HFFc6 (cell line): ENCODE measurements at regions not wholly inside any gene's neighbourhood (a gene's known extent, or its start where the extent isn't known, plus 50 kb on each side); places are given as distances from the start of the nearest gene placed in this dataset.
"Not testable (repeated sequence)": the region's sequence is repeated elsewhere in the genome, so short reads cannot be mapped to it uniquely, and the experiment has no call there.

Experiments
- DNase-seq: peaks from one replicate; pipeline ENCODE4 v3.0.0-alpha.2; 2018
- H3K27ac Mint-ChIP-seq: 2 replicates; pipeline ENCODE4 v1.8.0; 2020; ENCODE audit warnings: mild to moderate bottlenecking, mixed read lengths
- H3K27me3 Mint-ChIP-seq: 2 replicates; pipeline ENCODE4 v1.8.0; 2021; ENCODE audit warnings: mild to moderate bottlenecking, moderate library complexity, mixed read lengths; ENCODE audit not compliant: insufficient read depth
- H3K36me3 Mint-ChIP-seq: 2 replicates; pipeline ENCODE4 v1.8.0; 2021; ENCODE audit warnings: low read depth, mixed read lengths
- H3K4me1 Mint-ChIP-seq: 2 replicates; pipeline ENCODE4 v1.8.0; 2020; ENCODE audit warnings: low read depth, mixed read lengths
- H3K4me3 Mint-ChIP-seq: 2 replicates; pipeline ENCODE4 v1.8.0; 2020; ENCODE audit warnings: mild to moderate bottlenecking, moderate library complexity, mixed read lengths
- H3K9me3 Mint-ChIP-seq: 2 replicates; pipeline ENCODE4 v1.8.0; 2020; ENCODE audit warnings: mild to moderate bottlenecking, mixed read lengths
- TF ChIP-seq, protein P1 (sequence below): fragments of 200-600 bp; sonication (generic); IDR thresholded peaks from 2 replicates; pipeline ENCODE4 v1.5.0; 2021; ENCODE audit warnings: antibody characterized with exemption, mild to moderate bottlenecking

DNA sequence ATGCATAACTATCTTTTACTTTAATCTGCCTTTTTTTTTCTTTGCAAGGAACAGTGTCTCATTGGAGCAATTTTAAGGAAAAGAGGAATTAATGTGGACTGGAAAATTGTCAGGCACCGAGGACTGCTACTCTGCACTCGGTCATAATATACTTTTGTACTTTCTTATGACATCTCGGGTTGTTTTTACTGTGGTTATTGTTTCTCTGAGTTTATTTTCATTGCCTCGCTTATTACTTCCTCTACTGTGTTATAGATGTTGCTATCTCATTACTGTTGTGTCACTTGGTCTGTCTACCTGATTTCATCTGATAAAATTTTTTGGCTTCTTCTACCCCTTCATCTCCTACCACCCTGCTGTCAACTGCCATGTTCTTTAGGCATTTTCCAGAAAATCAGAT lies 213.5 kb upstream of the POU1F1 start:
- H3K36me3 Mint-ChIP-seq: no peaks in the 10 kb centered on the region
- TF ChIP-seq, protein P1, sequence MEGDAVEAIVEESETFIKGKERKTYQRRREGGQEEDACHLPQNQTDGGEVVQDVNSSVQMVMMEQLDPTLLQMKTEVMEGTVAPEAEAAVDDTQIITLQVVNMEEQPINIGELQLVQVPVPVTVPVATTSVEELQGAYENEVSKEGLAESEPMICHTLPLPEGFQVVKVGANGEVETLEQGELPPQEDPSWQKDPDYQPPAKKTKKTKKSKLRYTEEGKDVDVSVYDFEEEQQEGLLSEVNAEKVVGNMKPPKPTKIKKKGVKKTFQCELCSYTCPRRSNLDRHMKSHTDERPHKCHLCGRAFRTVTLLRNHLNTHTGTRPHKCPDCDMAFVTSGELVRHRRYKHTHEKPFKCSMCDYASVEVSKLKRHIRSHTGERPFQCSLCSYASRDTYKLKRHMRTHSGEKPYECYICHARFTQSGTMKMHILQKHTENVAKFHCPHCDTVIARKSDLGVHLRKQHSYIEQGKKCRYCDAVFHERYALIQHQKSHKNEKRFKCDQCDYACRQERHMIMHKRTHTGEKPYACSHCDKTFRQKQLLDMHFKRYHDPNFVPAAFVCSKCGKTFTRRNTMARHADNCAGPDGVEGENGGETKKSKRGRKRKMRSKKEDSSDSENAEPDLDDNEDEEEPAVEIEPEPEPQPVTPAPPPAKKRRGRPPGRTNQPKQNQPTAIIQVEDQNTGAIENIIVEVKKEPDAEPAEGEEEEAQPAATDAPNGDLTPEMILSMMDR: no peak
- H3K27me3 Mint-ChIP-seq: peaks cover 5% of the 10 kb centered on the region; the same call in 1 of the 2 replicates
- no peaks in the 10 kb centered on the region for H3K9me3 Mint-ChIP-seq
- no peaks in the 10 kb centered on the region; the same call in 1 of the 2 replicates for H3K4me1 Mint-ChIP-seq
- no peak overlapping the region for H3K27ac Mint-ChIP-seq
- DNase-seq: no peak
- no peak overlapping the region; the same call in 1 of the 2 replicates for H3K4me3 Mint-ChIP-seq

DNA sequence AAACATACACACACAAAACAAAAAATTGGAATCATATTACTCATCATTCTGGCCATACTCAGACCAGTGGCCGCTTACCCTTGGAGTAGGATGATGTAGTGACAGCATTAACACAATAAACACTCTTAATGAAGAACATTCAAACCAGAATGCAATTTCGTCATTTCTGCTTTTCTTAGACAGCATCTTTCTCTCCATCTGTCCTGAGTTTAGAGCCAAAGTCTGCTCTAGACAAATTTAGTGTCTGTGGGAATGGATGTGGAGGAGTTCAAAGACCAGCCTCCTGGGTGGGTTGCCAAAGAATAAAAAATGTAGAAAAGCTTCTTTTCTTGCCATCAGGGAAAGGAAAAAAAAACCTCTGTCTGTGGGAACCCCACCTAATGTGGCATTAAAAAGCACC lies 212.4 kb upstream of the POU1F1 start:
- Mint-ChIP-seq H3K27me3 (peaks cover 6% of the 10 kb centered on the region; the same call in 1 of the 2 replicates), H3K9me3 (no peaks in the 10 kb centered on the region), H3K4me3 (no peak overlapping the region), H3K27ac (no peak overlapping the region), H3K36me3 (no peaks in the 10 kb centered on the region), H3K4me1 (no peaks in the 10 kb centered on the region; the same call in 1 of the 2 replicates)
- TF ChIP-seq, protein P1: no peak
- no peak for DNase-seq

- H3K4me1 Mint-ChIP-seq, H3K27me3 Mint-ChIP-seq, H3K36me3 Mint-ChIP-seq, DNase-seq, H3K27ac Mint-ChIP-seq, H3K9me3 Mint-ChIP-seq, H3K4me3 Mint-ChIP-seq: not testable (repeated sequence)
Observed at GRCh38 chr3:87486635-87487034, 210.3 kb upstream of the POU1F1 start.

DNA sequence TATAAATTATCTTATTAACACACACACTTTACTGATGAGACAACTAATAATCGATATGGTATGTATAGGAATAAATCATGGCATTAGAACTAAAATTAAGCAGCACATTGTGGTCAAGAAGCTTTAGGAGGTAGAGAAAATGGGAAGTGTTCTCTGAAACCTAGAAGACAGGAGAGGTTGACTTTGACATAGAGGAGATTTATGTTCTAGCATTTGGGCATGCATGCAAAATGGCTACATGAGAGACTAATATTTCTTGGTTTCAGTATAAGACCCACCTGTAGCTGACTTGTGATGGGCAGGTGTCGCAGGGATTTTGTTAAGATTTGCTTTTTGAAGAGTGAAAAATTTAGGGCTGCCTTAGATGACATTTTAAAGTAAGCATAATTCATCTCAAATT lies 209.7 kb upstream of the POU1F1 start:
- TF ChIP-seq, protein P1: no peak
- H3K9me3 Mint-ChIP-seq: no peaks in the 10 kb centered on the region
- peaks cover 4% of the 10 kb centered on the region; the same call in 1 of the 2 replicates for H3K27me3 Mint-ChIP-seq
- H3K4me1 Mint-ChIP-seq: no peaks in the 10 kb centered on the region; the same call in 1 of the 2 replicates
- no peak overlapping the region for H3K27ac Mint-ChIP-seq
- no peak overlapping the region for H3K4me3 Mint-ChIP-seq
- no peak for DNase-seq
- no peaks in the 10 kb centered on the region for H3K36me3 Mint-ChIP-seq

DNA sequence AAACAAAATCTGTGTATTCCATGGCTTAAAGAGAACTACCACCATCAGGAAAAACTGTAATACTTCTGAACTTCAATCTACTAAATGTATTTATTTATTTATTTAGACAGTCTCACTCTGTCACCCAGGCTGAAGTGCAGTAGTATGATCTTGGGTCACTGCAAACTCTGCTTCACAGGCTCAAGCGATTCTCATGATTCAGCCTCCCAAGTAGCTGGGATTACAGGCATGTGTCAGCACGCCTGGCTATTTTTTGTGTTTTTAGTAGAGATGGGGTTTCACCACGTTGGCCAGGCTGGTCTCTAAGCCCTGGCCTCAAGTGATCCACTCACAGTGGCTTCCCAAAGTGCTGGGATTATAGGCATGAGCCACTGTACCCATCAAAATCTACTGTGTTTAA lies 202.3 kb upstream of the POU1F1 start:
- H3K4me1 Mint-ChIP-seq: peaks cover 6% of the 10 kb centered on the region; the same call in 1 of the 2 replicates
- no peak for DNase-seq
- peaks cover 1% of the 10 kb centered on the region for H3K27me3 Mint-ChIP-seq
- TF ChIP-seq, protein P1: no peak
- no peak overlapping the region for H3K27ac Mint-ChIP-seq
- H3K36me3 Mint-ChIP-seq: peaks cover 1% of the 10 kb centered on the region; the same call in 1 of the 2 replicates
- peaks cover 6% of the 10 kb centered on the region for H3K9me3 Mint-ChIP-seq
- H3K4me3 Mint-ChIP-seq: no peak overlapping the region; the same call in 1 of the 2 replicates

- Mint-ChIP-seq H3K27ac (no peak overlapping the region), H3K36me3 (peaks cover 6% of the 10 kb centered on the region; the same call in 1 of the 2 replicates), H3K27me3 (peaks cover 2% of the 10 kb centered on the region), H3K4me3 (no peak overlapping the region), H3K4me1 (peaks cover 13% of the 10 kb centered on the region; the same call in 1 of the 2 replicates), H3K9me3 (peaks cover 13% of the 10 kb centered on the region)
- no peak for DNase-seq
- TF ChIP-seq, protein P1: no peak
Observed at GRCh38 chr3:87473944-87474343, 197.6 kb upstream of the POU1F1 start.
